Middle frontal gyrus (tissue), 1 donor: ENCODE measurements at regions not wholly inside any gene's neighbourhood (a gene's known extent, or its start where the extent isn't known, plus 50 kb on each side); places are given as distances from the start of the nearest gene placed in this dataset.
"Not testable (repeated sequence)": the region's sequence is repeated elsewhere in the genome, so short reads cannot be mapped to it uniquely, and the experiment has no call there.

Experiments
- DNase-seq: peaks from one replicate; pipeline ENCODE4 v3.0.0-alpha.2; 2015; ENCODE audit warnings: low spot score; ENCODE audit errors: extremely low spot score

- DNase-seq: no peak
Measured at GRCh38 chr7:67614843-67615242, 618.2 kb downstream of the TYW1 start.

- DNase-seq: no peak
Measured at GRCh38 chr7:67616517-67616916, 619.9 kb downstream of the TYW1 start.

- DNase-seq: no peak
Measured at GRCh38 chr7:67618556-67619162, 622.0 kb downstream of the TYW1 start.

GRCh38 chr7:67619175-67619574, 622.5 kb downstream of the TYW1 start:
- DNase-seq: no peak

GRCh38 chr7:67620216-67620933, 623.7 kb downstream of the TYW1 start:
- no peak for DNase-seq

GRCh38 chr7:67621704-67622103, 625.1 kb downstream of the TYW1 start:
- no peak for DNase-seq

- peak; percentile 35 for DNase-seq
Measured at GRCh38 chr7:67625257-67625737, 628.7 kb downstream of the TYW1 start.

- no peak for DNase-seq
Measured at GRCh38 chr7:67631476-67631875, 634.8 kb downstream of the TYW1 start.

- DNase-seq: no peak
Measured at GRCh38 chr7:67635271-67635670, 638.6 kb downstream of the TYW1 start.

GRCh38 chr7:67636348-67637022, 639.9 kb downstream of the TYW1 start:
- no peak for DNase-seq

GRCh38 chr7:67637023-67637358, 640.4 kb downstream of the TYW1 start:
- DNase-seq: no peak

- DNase-seq: not testable (repeated sequence)
Measured at GRCh38 chr7:67642542-67642941, 645.9 kb downstream of the TYW1 start.

GRCh38 chr7:67644151-67644550, 647.5 kb downstream of the TYW1 start:
- DNase-seq: no peak

- DNase-seq: no peak
Measured at GRCh38 chr7:67652937-67653336, 656.3 kb downstream of the TYW1 start.

GRCh38 chr7:67653856-67654454, 657.3 kb downstream of the TYW1 start:
- DNase-seq: no peak

- DNase-seq: no peak
Measured at GRCh38 chr7:67654642-67655041, 658.0 kb downstream of the TYW1 start.

- no peak for DNase-seq
Measured at GRCh38 chr7:67655168-67655567, 658.5 kb downstream of the TYW1 start.

GRCh38 chr7:67659091-67659490, 662.5 kb downstream of the TYW1 start:
- DNase-seq: no peak

GRCh38 chr7:67662804-67663203, 666.2 kb downstream of the TYW1 start:
- DNase-seq: no peak

GRCh38 chr7:67663644-67664043, 667.0 kb downstream of the TYW1 start:
- no peak for DNase-seq

GRCh38 chr7:67666359-67666758, 669.7 kb downstream of the TYW1 start:
- not testable (repeated sequence) for DNase-seq

- DNase-seq: no peak
Measured at GRCh38 chr7:67671006-67671548, 674.4 kb downstream of the TYW1 start.
